ENCODE measurements at regions not wholly inside any gene's neighbourhood (a gene's known extent, or its start where the extent isn't known, plus 50 kb on each side); places are given as distances from the start of the nearest gene placed in this dataset.

GRCh38 chrX:111585337-111585736 is 73.9 kb downstream of the SERTM2 start:
- no peak for TF ChIP-seq CTCF (IDR thresholded peaks at IDR 0.05)
- no peak for TF ChIP-seq POLR2A (IDR thresholded peaks at IDR 0.05)

Data from tibial nerve (tissue), 3 donors.